Panc1 (cell line): ENCODE measurements at regions not wholly inside any gene's neighbourhood (a gene's known extent, or its start where the extent isn't known, plus 50 kb on each side); places are given as distances from the start of the nearest gene placed in this dataset.
"Not testable (repeated sequence)": the region's sequence is repeated elsewhere in the genome, so short reads cannot be mapped to it uniquely, and the experiment has no call there.

ENCODE experiments used
- ATAC-seq: fragments of 200-7000 bp; cut with Tn5 transposase; 2 replicates; pipeline ENCODE4 v1.9.1; 2020; ENCODE audit warnings: mild to moderate bottlenecking, moderate library complexity
- BruUV-seq: library from RNA; stranded (reverse); fragments of 400-500 nt; replicated peaks from 2 replicates; lab custom pipeline; 2021; lab: Mats Ljungman, UMichigan
- CTCF ChIA-PET: fragments of 300-600 bp; sonication (Branson Sonifier 250); formaldehyde crosslinking; loops from one replicate; lab custom pipeline; 2022; ENCODE audit warnings: antibody characterized with exemption; lab: Charles Lee
- POLR2A ChIA-PET: fragments of 300-600 bp; sonication (Branson Sonifier 250); formaldehyde crosslinking; loops from one replicate; lab custom pipeline; 2022; ENCODE audit warnings: antibody characterized with exemption; lab: Charles Lee
- DNase-seq: peaks from one replicate; pipeline ENCODE4 v3.0.0-alpha.2; 2010; ENCODE audit warnings: low read depth, low spot score
- H3K27ac ChIP-seq: 2 replicates; pipeline ENCODE4 v1.5.1; 2011; ENCODE audit warnings: mild to moderate bottlenecking, low read length, inconsistent platforms
- H3K27me3 ChIP-seq: fragments of 200-500 bp; sonication (Bioruptor generic); 2 replicates; pipeline ENCODE4 v1.6.0; 2014; ENCODE audit warnings: low read length, inconsistent platforms; ENCODE audit not compliant: control insufficient read depth, insufficient read depth
- H3K36me3 ChIP-seq: fragments of 200-500 bp; sonication (Bioruptor generic); 2 replicates; pipeline ENCODE4 v1.5.1; 2014; ENCODE audit warnings: inconsistent platforms, mild to moderate bottlenecking, low read length, moderate library complexity; ENCODE audit not compliant: control insufficient read depth, insufficient read depth
- H3K4me1 ChIP-seq: 2 replicates; pipeline ENCODE4 v1.5.1; 2011; ENCODE audit warnings: inconsistent platforms, mild to moderate bottlenecking, low read length, moderate library complexity; ENCODE audit not compliant: control insufficient read depth, insufficient read depth
- H3K4me3 ChIP-seq, 2 experiments: 2 replicates each; pipeline ENCODE4 v1.5.1; 2011 to 2012; ENCODE audit warnings: low read depth in 2 of 2, low read length in 2 of 2, mild to moderate bottlenecking in 2 of 2, inconsistent platforms in 1 of 2, moderate library complexity in 1 of 2
- H3K9me3 ChIP-seq: fragments of 200-500 bp; sonication (Bioruptor generic); 2 replicates; pipeline ENCODE4 v1.5.1; 2014; ENCODE audit warnings: low read depth, mild to moderate bottlenecking, inconsistent platforms, low read length, moderate library complexity; ENCODE audit not compliant: control insufficient read depth, insufficient read depth
- in situ Hi-C: cut with HindIII; loops from 2 replicates; pipeline ENCODE4 v1.10.0; 2016; ENCODE audit warnings: low sequenced_read_pairs, low pct_unique_long_range_greater_than_20kb
- intact Hi-C: fragments of 100-400 bp; cut with micrococcal nuclease; formaldehyde crosslinking; loops from one replicate; pipeline ENCODE4 v1.10.0; 2022; ENCODE audit not compliant: unreplicated experiment

DNA sequence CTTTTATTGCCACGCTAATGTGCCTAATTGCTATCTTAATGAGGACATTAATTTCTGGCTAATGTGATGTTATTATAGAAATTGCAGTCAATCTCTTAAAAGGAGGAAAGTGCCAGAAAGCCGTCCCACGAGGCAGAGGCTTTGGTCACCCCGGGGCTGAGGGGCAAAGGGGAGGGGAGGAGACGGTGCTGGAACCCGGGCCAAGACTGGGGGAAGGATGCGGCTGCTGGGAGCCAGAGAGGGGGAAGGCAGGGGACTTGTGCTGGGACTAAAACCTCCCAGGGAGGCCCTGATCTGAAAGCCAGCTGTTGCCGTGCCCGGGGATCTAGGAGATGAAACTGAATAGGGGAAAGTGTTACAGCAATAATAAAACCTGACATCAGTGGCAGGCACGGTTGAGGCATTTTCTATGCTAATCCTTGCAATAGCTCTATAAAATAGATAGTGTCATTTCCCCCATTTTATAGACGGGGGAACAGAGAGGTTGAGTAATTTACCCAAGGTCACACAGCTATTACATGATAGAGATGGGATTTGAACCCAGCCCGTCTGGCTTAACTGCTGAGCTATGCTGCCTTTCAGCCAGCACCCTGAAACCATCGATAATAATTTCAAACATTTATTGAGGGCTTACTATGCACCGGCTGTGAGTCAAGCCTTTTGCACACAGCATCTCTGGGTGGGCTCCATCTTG is 83.2 kb upstream of the ADGRE5 start:
- DNase-seq, H3K4me3 ChIP-seq, H3K27ac ChIP-seq, intact Hi-C loops, H3K4me1 ChIP-seq, in situ Hi-C loops, H3K9me3 ChIP-seq, CTCF ChIA-PET, BruUV-seq, POLR2A ChIA-PET, H3K27me3 ChIP-seq, H3K36me3 ChIP-seq, ATAC-seq: not testable (repeated sequence)

DNA sequence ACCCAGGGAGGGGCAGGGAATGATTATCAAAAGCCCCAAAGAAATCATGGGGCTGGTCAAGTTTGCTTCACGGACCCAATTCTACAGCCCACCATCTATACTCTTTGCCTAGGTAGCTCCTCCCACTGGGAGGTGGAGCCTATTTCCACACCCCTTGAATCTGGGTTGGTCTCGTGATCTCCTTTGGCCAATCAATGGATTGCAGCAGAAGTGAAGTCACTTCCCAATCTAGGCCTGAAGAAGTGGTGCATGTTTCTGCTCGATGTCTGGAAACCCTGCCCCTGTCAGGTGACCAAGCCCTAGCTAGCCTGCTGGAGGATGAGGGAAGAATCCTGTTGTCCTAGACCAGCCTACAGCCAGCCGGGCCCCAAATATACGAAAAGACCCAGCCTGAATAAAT is 86.3 kb upstream of the ADGRE5 start:
- H3K4me1 ChIP-seq, POLR2A ChIA-PET, ATAC-seq, H3K9me3 ChIP-seq, BruUV-seq, DNase-seq, H3K27me3 ChIP-seq, H3K27ac ChIP-seq, in situ Hi-C loops, H3K4me3 ChIP-seq, intact Hi-C loops, H3K36me3 ChIP-seq: not testable (repeated sequence)
- CTCF ChIA-PET: interaction anchor here (0.6 kb wide), 1 partner anchor 202 kb away, joined by 3 read pairs; no protein-coding TSS in a partner anchor

DNA sequence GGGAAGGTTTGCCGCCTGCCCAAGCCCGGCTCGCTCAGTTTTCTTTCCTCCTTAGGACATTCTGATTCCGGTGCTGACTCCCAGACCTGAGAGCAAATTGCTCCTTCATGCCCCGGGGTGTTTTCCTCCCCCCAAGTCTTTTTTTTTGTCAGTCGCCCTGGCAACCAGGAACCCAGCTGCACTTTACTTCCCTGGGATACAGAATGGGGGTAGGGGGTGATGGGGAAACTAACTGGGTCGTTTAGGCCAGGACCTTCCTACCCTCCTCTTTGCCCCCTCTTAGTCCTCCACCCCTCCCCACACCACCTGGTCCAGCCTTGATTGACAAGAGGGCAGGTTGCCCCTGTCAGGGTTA is 87.5 kb upstream of the ADGRE5 start:
- BruUV-seq: not testable (repeated sequence)

DNA sequence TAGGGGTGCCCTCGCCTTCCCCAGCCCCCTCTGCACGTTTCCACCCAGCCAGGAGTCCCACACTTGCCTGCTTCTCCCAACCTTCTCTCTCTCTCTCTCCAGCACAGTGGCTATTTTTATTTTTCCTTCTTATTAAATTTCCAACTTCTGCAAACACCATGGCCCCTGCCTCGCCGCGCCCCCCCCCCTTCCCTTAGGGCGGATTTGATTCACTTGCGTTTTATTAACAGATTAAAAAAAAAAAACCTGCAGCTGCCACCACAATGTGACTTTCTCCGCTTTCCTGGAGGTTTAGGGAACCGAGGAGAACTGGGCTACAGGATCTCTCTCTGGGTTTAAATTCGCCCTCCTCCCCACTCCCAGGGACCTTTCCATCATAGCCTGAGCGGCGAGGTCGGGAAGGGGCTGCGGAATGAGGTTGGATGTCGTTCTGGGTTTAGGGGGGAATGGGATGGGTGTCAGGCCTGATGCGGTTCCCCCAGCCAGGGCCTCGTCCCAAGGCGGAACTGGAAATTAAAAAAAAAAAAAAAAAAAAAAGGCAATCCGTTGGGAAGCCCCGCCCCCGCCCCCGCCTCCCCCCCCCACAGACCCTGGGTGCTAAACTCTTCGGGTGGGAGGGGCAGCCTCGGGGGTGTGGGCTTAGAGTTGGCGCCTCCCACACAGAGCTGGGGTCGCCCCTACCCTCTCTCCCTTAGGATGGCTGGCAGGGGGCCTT is 87.3 kb upstream of the ADGRL1 start:
- ATAC-seq, CTCF ChIA-PET, H3K27ac ChIP-seq, H3K36me3 ChIP-seq, DNase-seq, POLR2A ChIA-PET, BruUV-seq, H3K4me1 ChIP-seq, in situ Hi-C loops, H3K9me3 ChIP-seq, intact Hi-C loops, H3K27me3 ChIP-seq, H3K4me3 ChIP-seq: not testable (repeated sequence)

More for the DNA sequence above, 87.5 kb upstream of the ADGRE5 start:
- CTCF ChIA-PET, H3K36me3 ChIP-seq, H3K27me3 ChIP-seq, H3K27ac ChIP-seq, H3K4me3 ChIP-seq, H3K4me1 ChIP-seq, in situ Hi-C loops, POLR2A ChIA-PET, H3K9me3 ChIP-seq, intact Hi-C loops, ATAC-seq, DNase-seq: not testable (repeated sequence)

DNA sequence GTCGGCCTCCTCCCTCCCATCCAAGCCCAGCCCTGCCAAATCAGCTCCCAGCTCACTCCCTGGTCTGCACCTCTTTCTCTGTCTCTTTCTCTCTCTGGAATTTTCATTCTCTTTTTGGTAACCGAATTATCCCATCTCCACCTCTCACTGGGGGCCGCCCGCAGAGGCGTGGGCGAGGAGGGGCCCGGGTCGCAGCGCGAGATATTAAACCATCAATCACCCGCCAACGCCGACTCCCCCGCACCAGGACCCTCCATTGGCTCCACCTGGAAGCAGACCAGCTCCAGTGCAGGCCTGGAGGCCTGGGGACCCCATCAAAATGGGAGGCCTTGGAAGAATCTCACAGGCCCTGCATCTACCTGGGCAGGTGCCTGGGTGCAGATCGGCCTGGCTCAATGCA is 83.8 kb upstream of the ADGRL1 start:
- CTCF ChIA-PET: interaction anchor here (0.6 kb wide), 2 partner anchors 63 to 92 kb away, joined by 4 to 5 read pairs; no protein-coding TSS in a partner anchor
- intact Hi-C loops, H3K27me3 ChIP-seq, H3K9me3 ChIP-seq, ATAC-seq, H3K4me3 ChIP-seq, H3K36me3 ChIP-seq, BruUV-seq, H3K27ac ChIP-seq, POLR2A ChIA-PET, H3K4me1 ChIP-seq, DNase-seq, in situ Hi-C loops: not testable (repeated sequence)

DNA sequence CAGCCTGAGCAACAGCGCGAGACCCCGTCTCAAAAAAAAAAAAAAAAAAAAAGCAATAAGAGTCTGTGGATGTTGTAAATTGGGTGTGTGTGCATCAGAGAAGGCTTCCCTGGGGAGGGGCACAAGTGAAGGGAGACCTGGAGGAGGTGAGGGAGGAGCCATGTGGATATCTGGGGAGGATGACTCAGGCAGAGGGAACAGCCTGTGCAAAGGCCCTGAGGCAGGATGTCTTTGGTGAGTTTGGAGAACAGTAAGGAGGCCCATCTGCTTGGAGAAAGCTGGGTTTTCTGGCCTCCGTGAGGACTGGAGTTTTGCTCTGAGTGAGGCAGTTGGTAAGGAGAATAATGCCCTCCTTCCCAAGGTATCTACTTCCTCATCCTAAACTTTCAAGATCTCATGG is 81.9 kb upstream of the ADGRL1 start:
- H3K36me3 ChIP-seq, intact Hi-C loops, H3K27me3 ChIP-seq, in situ Hi-C loops, ATAC-seq, BruUV-seq, H3K4me3 ChIP-seq, H3K4me1 ChIP-seq, H3K27ac ChIP-seq, POLR2A ChIA-PET, H3K9me3 ChIP-seq, DNase-seq, CTCF ChIA-PET: not testable (repeated sequence)

DNA sequence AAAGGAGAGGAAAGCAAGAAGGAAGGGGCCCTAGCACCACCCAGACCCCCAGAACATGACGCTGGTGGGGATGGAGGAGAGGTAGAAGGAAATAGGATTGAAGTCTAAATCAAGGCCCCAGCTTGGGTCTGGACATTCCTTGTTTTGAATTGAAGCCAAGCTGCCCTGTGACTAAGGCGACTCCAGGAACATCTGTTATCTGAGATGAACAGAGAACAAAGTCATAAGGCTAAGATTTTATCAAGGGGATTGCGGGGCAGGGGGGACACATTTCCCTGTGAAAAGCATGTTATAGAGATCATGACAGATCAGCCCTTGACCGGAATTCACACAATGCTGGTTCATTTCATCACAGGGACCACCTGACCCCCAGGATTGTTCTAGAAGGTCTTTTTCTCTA is 80.6 kb upstream of the ADGRL1 start:
- H3K4me1 ChIP-seq, ATAC-seq, H3K27me3 ChIP-seq, POLR2A ChIA-PET, DNase-seq, CTCF ChIA-PET, H3K4me3 ChIP-seq, H3K27ac ChIP-seq, BruUV-seq, in situ Hi-C loops, intact Hi-C loops, H3K36me3 ChIP-seq, H3K9me3 ChIP-seq: not testable (repeated sequence)
